ENCODE measurements at regions not wholly inside any gene's neighbourhood (a gene's known extent, or its start where the extent isn't known, plus 50 kb on each side); places are given as distances from the start of the nearest gene placed in this dataset.
A peak's percentile ranks its signal among the peaks of the same experiment; 100 is the strongest.

DNA sequence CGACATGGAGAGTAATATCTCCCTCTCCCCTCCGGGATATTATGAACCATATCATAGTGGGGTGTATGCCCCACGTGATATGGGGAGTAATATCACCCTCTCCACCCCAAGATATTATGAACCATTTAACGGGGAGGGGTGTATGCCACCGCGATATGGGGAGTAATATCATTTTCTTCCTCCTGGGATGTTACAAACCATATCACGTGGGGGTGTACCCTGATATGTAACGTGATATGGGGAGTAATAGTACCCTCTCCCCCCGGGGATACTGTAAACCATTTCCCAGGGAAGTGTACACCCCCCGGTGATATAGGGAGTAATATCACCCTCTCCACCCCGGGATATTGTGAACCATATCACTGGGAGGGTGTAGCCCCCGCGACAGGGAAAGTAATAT lies 62.1 kb downstream of the ERICH4 start:
- DNase-seq: no peak
- H3K9me3 ChIP-seq (ENCODE audit: control insufficient read depth, low read length): no peaks in the 10 kb centered on the region
- no peak overlapping the region for H2AK5ac ChIP-seq (ENCODE audit: low read length, severe bottlenecking)
- no peak overlapping the region for H3K14ac ChIP-seq (ENCODE audit: low read length in 2 of 2)
- H4K91ac ChIP-seq (ENCODE audit: low read length): no peak overlapping the region
- H2BK5ac ChIP-seq (ENCODE audit: low read depth, low read length, poor library complexity, severe bottlenecking): no peak overlapping the region
- no peak overlapping the region for H3K27ac ChIP-seq (ENCODE audit: low read length, poor library complexity, severe bottlenecking)
- H3K23ac ChIP-seq (ENCODE audit: low read length in 2 of 2): no peak overlapping the region
- no peak overlapping the region for H3K9ac ChIP-seq (ENCODE audit: low read length)
- peaks cover 0 to 42% of the 10 kb centered on the region in 2 experiments for H3K27me3 ChIP-seq (ENCODE audit: control insufficient read depth in 1 of 2, insufficient read depth in 1 of 2, low read length in 2 of 2)
- no peak overlapping the region for H3K4ac ChIP-seq (ENCODE audit: low read depth in 1 of 2, low read length in 2 of 2)
- H2BK120ac ChIP-seq (ENCODE audit: low read depth, low read length): no peak overlapping the region
- no peak overlapping the region for H4K8ac ChIP-seq (ENCODE audit: low read length)
- 86% methylated on average over 10 of the region's 13 CpGs for WGBS
- no peak overlapping the region for H3K18ac ChIP-seq (ENCODE audit: low read depth in 1 of 2, low read length in 2 of 2)
- no peak overlapping the region for H2BK15ac ChIP-seq (ENCODE audit: low read depth, poor library complexity, severe bottlenecking)
- no peak overlapping the region for H3K4me3 ChIP-seq (ENCODE audit: insufficient read depth in 1 of 2, low read depth in 1 of 2, low read length in 2 of 2)
- H3K4me1 ChIP-seq (ENCODE audit: control insufficient read depth, insufficient read depth, low read depth, low read length): no peaks in the 10 kb centered on the region
- H3K79me1 ChIP-seq (replicated peaks; ENCODE audit: low read length, poor library complexity, severe bottlenecking): no peaks in the 10 kb centered on the region
- H2AFZ ChIP-seq (ENCODE audit: low read depth, low read length): no peak overlapping the region
- no peak overlapping the region for H3K4me2 ChIP-seq (ENCODE audit: low read length, poor library complexity, severe bottlenecking)
- no peak overlapping the region for H2BK12ac ChIP-seq (ENCODE audit: low read length in 2 of 2)
- no peaks in the 10 kb centered on the region for H3K36me3 ChIP-seq (ENCODE audit: control insufficient read depth in 1 of 2, insufficient read depth in 2 of 2, low read depth in 1 of 2, low read length in 2 of 2)

DNA sequence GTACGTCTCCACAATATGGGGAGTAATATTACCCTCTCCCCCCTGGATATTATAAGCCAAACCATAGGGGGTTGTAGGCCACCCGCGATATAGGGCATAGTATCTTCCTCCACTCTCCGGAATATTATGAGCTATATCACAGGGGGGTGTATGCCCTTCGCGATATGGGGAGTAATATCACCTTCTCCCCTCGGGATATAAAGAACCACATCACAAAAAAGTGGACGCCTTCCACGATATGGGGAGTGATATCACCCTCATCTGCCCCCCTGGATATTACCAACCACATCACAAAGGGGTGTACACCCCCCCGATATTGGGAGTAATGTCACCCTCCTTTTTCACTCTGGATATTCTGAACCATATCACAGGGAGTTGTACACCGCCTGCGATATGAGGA lies 65.5 kb upstream of the CEACAM21 start:
- H3K14ac ChIP-seq (ENCODE audit: low read length in 2 of 2): no peak overlapping the region
- H3K18ac ChIP-seq (ENCODE audit: low read depth in 1 of 2, low read length in 2 of 2): no peak overlapping the region
- H2BK12ac ChIP-seq (ENCODE audit: low read length in 2 of 2): no peak overlapping the region
- H3K9ac ChIP-seq (ENCODE audit: low read length): no peak overlapping the region
- no peaks in the 10 kb centered on the region for H3K36me3 ChIP-seq (ENCODE audit: control insufficient read depth in 1 of 2, insufficient read depth in 2 of 2, low read depth in 1 of 2, low read length in 2 of 2)
- H2BK120ac ChIP-seq (ENCODE audit: low read depth, low read length): no peak overlapping the region
- no peak overlapping the region for H4K91ac ChIP-seq (ENCODE audit: low read length)
- H2AFZ ChIP-seq (ENCODE audit: low read depth, low read length): no peak overlapping the region
- H3K27ac ChIP-seq (ENCODE audit: low read length, poor library complexity, severe bottlenecking): no peak overlapping the region
- H3K79me1 ChIP-seq (replicated peaks; ENCODE audit: low read length, poor library complexity, severe bottlenecking): no peaks in the 10 kb centered on the region
- no peaks in the 10 kb centered on the region for H3K9me3 ChIP-seq (ENCODE audit: control insufficient read depth, low read length)
- no peak overlapping the region for H2BK5ac ChIP-seq (ENCODE audit: low read depth, low read length, poor library complexity, severe bottlenecking)
- H3K4ac ChIP-seq (ENCODE audit: low read depth in 1 of 2, low read length in 2 of 2): no peak overlapping the region
- H3K23ac ChIP-seq (ENCODE audit: low read length in 2 of 2): no peak overlapping the region
- 93% methylated on average over 11 of the region's 12 CpGs for WGBS
- no peak overlapping the region for H3K4me3 ChIP-seq (ENCODE audit: insufficient read depth in 1 of 2, low read depth in 1 of 2, low read length in 2 of 2)
- no peaks in the 10 kb centered on the region for H3K4me1 ChIP-seq (ENCODE audit: control insufficient read depth, insufficient read depth, low read depth, low read length)
- H3K4me2 ChIP-seq (ENCODE audit: low read length, poor library complexity, severe bottlenecking): no peak overlapping the region
- H2AK5ac ChIP-seq (ENCODE audit: low read length, severe bottlenecking): no peak overlapping the region
- H3K27me3 ChIP-seq (ENCODE audit: control insufficient read depth in 1 of 2, insufficient read depth in 1 of 2, low read length in 2 of 2): peaks cover 7 to 75% of the 10 kb centered on the region in 2 experiments
- H4K8ac ChIP-seq (ENCODE audit: low read length): no peak overlapping the region
- H2BK15ac ChIP-seq (ENCODE audit: low read depth, poor library complexity, severe bottlenecking): no peak overlapping the region
- DNase-seq: no peak

DNA sequence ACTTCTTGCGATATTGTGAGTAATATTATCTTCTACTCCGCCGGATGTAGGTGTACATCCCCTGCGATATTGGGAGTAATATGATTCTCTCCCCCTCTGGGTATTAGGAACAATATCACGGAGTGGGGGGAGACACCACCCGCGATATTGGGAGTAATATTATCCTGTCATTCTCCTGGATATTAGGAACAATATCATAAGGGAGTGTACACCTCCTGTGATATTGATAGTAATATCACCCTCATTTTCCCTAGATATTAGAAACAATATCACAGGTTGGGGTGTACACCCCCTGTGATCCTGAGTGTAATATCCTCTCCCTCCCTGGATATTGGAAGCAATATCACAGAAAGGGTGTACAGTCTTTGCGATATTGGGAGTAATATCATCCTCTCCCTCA lies 64.3 kb upstream of the CEACAM21 start:
- Histone ChIP-seq H2AK5ac (ENCODE audit: low read length, severe bottlenecking) (no peak overlapping the region), H3K14ac (ENCODE audit: low read length in 2 of 2) (no peak overlapping the region), H4K8ac (ENCODE audit: low read length) (no peak overlapping the region), H3K4ac (ENCODE audit: low read depth in 1 of 2, low read length in 2 of 2) (no peak overlapping the region), H3K9ac (ENCODE audit: low read length) (no peak overlapping the region), H2BK5ac (ENCODE audit: low read depth, low read length, poor library complexity, severe bottlenecking) (no peak overlapping the region), H3K36me3 (ENCODE audit: control insufficient read depth in 1 of 2, insufficient read depth in 2 of 2, low read depth in 1 of 2, low read length in 2 of 2) (no peaks in the 10 kb centered on the region), H2BK12ac (ENCODE audit: low read length in 2 of 2) (no peak overlapping the region), H2AFZ (ENCODE audit: low read depth, low read length) (no peak overlapping the region), H3K4me3 (ENCODE audit: insufficient read depth in 1 of 2, low read depth in 1 of 2, low read length in 2 of 2) (no peak overlapping the region), H2BK120ac (ENCODE audit: low read depth, low read length) (no peak overlapping the region), H4K91ac (ENCODE audit: low read length) (no peak overlapping the region), H3K9me3 (ENCODE audit: control insufficient read depth, low read length) (no peaks in the 10 kb centered on the region), H3K27me3 (ENCODE audit: control insufficient read depth in 1 of 2, insufficient read depth in 1 of 2, low read length in 2 of 2) (peaks cover 14 to 82% of the 10 kb centered on the region in 2 experiments), H2BK15ac (ENCODE audit: low read depth, poor library complexity, severe bottlenecking) (no peak overlapping the region), H3K18ac (ENCODE audit: low read depth in 1 of 2, low read length in 2 of 2) (no peak overlapping the region), H3K4me2 (ENCODE audit: low read length, poor library complexity, severe bottlenecking) (no peak overlapping the region), H3K23ac (ENCODE audit: low read length in 2 of 2) (no peak overlapping the region), H3K27ac (ENCODE audit: low read length, poor library complexity, severe bottlenecking) (no peak overlapping the region), H3K79me1 (replicated peaks; ENCODE audit: low read length, poor library complexity, severe bottlenecking) (no peaks in the 10 kb centered on the region), H3K4me1 (ENCODE audit: control insufficient read depth, insufficient read depth, low read depth, low read length) (no peaks in the 10 kb centered on the region)
- WGBS: 94% methylated on average over 4 of the region's 8 CpGs
- DNase-seq: no peak

DNA sequence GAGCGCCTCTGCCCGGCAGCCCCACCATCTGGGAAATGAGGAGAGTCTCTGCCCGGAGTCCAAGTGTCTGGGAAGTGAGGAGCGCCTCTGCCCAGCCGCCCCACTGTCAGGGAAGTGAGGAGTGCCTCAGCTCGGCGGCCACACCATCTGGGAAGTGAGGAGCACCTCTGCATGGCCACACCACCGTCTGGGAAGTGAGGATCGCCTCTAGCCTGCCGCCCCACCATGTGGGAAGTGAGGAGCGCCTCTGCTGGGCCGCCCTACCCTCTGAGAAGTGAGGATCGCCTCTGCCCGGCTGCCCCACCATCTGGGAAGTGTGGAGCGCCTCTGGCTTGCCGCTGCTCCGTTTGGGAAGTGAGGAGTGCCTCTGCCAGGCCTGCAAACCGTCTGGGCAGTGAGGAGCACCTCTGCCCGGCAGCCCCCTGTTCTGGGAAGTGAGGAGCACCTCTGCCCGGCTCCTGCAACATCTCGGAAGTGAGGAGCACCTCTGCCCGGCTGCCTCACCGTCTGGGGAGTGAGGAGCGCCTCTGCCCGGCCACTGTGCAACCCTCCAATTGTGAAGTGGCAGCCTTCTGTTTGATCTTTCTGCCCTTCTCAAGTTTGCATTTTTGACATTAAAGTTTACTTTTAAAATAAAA lies 60.8 kb upstream of the CEACAM21 start:
- Histone ChIP-seq H2BK12ac (ENCODE audit: low read length in 2 of 2) (no peak overlapping the region), H2BK5ac (ENCODE audit: low read depth, low read length, poor library complexity, severe bottlenecking) (no peak overlapping the region), H4K91ac (ENCODE audit: low read length) (peak overlapping the region; percentile 11), H3K27me3 (ENCODE audit: control insufficient read depth in 1 of 2, insufficient read depth in 1 of 2, low read length in 2 of 2) (peaks cover 18 to 95% of the 10 kb centered on the region in 2 experiments), H2AK5ac (ENCODE audit: low read length, severe bottlenecking) (no peak overlapping the region), H3K79me1 (replicated peaks; ENCODE audit: low read length, poor library complexity, severe bottlenecking) (no peaks in the 10 kb centered on the region), H3K9ac (ENCODE audit: low read length) (no peak overlapping the region), H3K9me3 (ENCODE audit: control insufficient read depth, low read length) (no peaks in the 10 kb centered on the region), H2BK15ac (ENCODE audit: low read depth, poor library complexity, severe bottlenecking) (no peak overlapping the region), H3K23ac (ENCODE audit: low read length in 2 of 2) (no peak overlapping the region), H3K18ac (ENCODE audit: low read depth in 1 of 2, low read length in 2 of 2) (no peak overlapping the region), H3K4me3 (ENCODE audit: insufficient read depth in 1 of 2, low read depth in 1 of 2, low read length in 2 of 2) (no peak overlapping the region), H3K4me2 (ENCODE audit: low read length, poor library complexity, severe bottlenecking) (no peak overlapping the region), H3K4ac (ENCODE audit: low read depth in 1 of 2, low read length in 2 of 2) (no peak overlapping the region), H2BK120ac (ENCODE audit: low read depth, low read length) (no peak overlapping the region), H2AFZ (ENCODE audit: low read depth, low read length) (no peak overlapping the region), H3K27ac (ENCODE audit: low read length, poor library complexity, severe bottlenecking) (no peak overlapping the region), H3K14ac (ENCODE audit: low read length in 2 of 2) (no peak overlapping the region), H3K36me3 (ENCODE audit: control insufficient read depth in 1 of 2, insufficient read depth in 2 of 2, low read depth in 1 of 2, low read length in 2 of 2) (no peaks in the 10 kb centered on the region), H4K8ac (ENCODE audit: low read length) (no peak overlapping the region), H3K4me1 (ENCODE audit: control insufficient read depth, insufficient read depth, low read depth, low read length) (no peaks in the 10 kb centered on the region)
- 66% methylated on average over 25 of the region's 25 CpGs for WGBS
- no peak for DNase-seq
